ENCODE measurements at regions not wholly inside any gene's neighbourhood (a gene's known extent, or its start where the extent isn't known, plus 50 kb on each side); places are given as distances from the start of the nearest gene placed in this dataset.
"Not testable (repeated sequence)": the region's sequence is repeated elsewhere in the genome, so short reads cannot be mapped to it uniquely, and the experiment has no call there.

DNA sequence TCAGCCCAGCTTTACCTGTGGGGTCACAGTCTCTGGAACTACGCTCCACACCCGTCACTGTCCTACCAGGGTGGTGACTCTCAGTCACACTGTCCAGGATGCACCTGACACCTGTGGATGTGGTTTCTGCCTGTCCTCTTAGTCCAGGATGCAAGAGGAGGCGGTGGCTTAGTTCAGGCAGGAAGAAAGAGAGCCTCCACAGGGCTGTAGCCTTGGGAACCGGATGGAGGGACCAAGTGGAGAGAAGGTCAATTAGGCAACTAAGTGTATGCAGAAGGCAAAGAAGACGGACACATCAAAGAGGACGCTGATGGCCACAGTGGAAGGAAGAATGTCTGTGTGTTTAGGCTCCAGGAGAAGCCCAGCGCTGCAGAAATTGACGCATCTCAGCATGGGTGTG lies 153.9 kb upstream of the IRF2BP2 start:
- no peak for DNase-seq (ENCODE audit: low read depth in 2 of 2)

DNA sequence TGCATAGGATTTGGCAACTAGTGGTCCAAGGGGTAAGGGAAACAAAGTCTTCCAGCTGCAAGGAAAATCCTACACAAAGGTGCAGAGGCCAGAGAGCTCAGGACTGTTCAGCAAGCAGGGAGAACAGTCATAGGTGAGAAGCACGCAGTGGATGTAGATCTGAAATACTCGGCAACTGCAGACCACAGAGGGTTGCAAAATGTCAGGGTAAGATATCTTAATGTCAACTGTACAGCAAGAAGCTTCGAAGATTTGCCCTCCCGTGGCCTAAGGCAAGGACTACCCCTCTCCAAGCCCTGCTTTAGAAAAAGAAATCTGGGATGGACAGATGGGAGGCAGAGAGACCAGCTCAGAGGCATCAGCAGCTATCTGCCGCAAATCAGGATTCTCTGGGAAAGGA lies 153.4 kb upstream of the IRF2BP2 start:
- no peak for DNase-seq (ENCODE audit: low read depth in 2 of 2)

DNA sequence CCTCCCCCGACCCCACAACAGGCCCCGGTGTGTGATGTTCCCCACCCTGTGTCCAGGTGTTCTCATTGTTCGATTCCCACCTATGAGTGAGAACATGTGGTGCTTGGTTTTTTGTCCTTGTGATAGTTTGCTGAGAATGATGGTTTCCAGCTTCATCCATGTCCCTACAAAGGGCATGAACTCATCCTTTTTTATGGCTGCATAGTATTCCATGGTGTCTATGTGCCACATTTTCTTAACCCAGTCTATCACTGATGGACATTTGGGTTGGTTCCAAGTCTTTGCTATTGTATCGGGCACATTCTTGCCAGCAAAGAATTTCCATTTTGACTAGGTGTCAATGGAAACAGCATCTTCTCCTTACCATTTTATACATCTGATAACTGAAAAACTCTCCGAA lies 152.1 kb upstream of the IRF2BP2 start:
- DNase-seq (ENCODE audit: low read depth in 2 of 2): not testable (repeated sequence)

DNA sequence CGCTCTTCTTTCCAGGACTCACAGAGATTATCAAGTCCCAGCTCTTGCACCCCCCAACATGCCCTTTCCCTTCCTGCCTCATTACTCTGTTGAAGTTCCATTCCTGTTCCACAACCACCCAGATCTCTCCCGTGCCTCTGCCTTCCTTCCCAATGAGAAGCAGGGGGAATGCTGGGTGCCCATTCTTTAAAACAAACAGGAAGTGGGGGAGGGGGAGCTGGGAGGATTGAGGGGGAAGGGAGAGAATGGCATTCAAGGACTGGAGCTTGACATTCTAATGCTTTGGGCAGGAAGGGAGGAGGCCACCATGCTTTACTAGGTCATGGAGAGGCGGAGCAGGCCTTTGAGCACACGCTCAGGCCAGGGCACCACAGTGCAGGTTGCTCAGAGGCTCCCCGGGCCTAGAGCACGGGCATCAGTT lies 150.3 kb upstream of the IRF2BP2 start:
- no peak for DNase-seq (ENCODE audit: low read depth in 2 of 2)

DNA sequence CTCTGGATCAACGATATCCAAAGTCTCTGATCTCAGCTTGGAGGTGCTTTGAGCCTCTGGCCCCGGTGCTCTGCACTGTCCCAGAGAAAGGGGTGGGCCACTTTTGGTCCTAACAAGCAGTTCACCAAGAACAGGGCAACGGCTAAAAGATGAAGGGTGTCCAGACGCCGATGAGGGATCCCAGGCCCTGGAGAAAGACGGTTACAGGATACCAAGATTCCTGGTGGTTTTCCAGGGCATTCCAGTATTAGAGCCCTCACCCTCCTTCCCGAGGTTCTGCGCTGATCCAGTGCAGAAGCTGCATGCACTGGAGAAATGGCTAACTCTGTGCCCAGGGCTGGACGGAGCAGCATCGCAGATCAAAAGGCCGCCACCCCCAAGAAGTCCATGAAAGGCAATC lies 149.9 kb upstream of the IRF2BP2 start:
- no peak for DNase-seq (ENCODE audit: low read depth in 2 of 2)

DNA sequence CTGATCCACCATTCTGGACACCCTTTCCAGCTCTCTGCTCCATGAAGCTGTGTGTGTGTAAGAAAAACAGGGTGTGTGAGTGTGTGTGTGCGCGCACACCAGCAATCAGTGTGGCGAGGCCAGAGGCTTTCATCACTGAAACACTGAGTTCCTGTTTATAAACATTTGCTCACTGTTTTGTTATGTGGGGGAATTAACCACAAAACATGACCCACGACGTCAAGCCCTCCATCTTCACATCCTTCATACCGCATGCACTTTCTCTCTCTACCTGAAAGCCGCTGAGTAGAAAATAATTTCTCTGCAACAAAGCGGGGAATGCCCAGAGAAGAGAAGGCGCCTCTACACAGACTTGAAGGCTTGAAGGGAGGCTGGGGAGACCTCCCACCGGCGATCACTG lies 148.9 kb upstream of the IRF2BP2 start:
- DNase-seq (ENCODE audit: low read depth in 2 of 2): no peak

DNA sequence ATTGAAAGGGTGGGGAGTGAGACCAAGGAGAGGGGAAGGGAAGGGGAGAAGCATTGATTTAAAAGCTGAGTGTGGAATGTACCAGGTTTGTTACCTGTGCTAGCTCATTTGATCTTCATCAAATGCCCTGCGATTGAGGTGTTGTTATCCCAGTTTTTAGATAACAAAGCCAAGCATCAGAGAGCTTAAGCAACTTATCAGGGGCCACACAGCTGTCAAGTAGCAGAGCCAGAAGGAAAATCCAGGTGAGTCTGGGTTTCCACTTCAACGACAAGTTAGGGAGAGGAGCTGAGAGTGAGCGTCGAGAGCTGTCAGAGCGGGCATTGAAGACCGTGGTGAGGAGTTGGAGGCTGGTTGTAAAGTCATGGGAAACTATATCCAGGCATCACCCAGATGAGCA lies 146.9 kb upstream of the IRF2BP2 start:
- DNase-seq (ENCODE audit: low read depth in 2 of 2): no peak

DNA sequence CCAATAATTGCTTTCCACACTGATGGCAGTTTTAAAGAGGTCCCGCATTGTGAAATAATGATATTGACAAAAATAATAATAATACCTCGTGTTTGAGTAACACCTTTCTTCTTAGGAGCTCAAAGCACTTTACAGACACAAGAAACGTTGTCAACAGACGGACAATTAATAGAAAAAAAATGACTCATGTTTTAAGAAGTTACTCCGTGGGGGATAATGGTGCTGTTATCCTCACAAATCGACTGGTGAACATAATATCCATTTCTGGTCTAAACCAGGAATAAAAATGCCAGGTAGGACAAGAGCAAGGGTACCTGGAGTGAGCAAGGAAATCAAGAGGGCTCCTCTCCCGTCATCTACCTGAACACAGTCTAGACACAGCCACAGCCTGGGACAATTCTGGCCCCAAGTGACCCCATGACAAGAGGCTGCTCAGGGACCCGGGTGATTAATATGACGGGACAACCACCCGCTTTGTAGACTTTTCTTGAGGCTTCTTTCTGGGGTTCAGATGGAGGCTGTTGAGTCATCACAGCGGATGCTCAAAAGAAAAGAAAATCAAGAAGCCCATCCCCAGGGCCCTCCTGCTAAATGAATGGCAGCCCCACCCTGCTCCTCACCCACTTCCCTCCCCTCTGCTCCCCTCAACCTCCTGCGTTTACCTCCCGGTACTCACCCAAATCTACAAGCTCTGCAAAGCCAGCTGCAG lies 146.2 kb upstream of the IRF2BP2 start:
- DNase-seq (ENCODE audit: low read depth in 2 of 2): no peak

DNA sequence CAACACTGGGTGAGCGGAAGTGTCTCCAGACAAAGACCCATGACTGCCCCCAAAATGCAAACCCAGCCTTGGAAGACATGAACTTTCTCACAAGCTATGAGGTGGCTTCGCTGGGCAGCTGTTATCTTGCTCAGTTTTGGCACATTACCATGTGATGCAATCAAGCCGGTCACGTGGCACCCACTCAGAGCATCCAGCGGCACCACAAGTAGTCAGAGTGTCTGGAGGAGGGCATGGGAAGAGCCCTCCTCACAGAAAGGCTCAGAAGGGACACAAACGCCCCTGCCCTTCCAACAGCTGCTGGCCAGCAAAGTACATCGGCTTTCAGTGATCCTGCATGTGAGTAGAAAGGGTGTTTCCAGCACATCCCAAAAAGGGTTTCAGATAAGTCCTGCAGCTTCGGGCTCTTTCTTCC lies 145.5 kb upstream of the IRF2BP2 start:
- DNase-seq (ENCODE audit: low read depth in 2 of 2): no peak

DNA sequence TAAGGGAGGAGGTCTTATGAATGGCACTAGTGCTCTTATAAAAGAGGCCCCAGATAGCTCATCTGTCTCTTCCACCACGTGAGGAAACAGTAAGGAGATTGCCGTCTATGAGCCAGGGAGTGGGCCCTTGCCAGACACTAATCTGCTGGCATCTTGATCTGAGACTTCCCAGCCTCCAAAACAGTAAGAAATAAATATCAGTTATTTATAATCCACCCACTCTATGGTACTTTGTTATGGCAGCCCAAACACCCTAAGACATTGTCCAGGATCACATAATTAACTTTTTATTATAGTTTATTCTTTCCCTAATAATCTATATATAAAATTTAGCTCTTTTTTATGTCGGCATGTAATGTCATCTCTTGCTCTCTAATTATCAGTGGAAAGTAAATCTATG lies 144.0 kb upstream of the IRF2BP2 start:
- DNase-seq (ENCODE audit: low read depth in 2 of 2): no peak

DNA sequence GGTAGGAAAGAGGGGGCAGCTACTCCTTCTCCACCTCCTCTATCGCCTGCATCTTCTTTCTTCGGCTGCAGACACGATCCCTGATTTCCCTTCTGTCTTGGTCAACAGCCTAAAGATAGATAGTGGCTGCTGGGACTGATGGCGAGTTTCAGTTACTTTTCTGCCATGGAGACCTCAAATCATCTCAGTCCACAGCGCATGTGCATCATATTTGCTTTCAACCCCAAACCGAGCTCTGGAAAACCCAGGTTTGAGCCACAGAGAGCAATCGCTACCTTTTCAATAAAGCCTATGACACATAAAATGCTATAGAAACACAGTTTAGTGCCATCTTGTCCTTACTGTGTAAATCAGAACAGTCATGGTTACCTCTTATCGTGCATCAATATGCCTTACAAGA lies 142.9 kb upstream of the IRF2BP2 start:
- DNase-seq (ENCODE audit: low read depth in 2 of 2): no peak

DNA sequence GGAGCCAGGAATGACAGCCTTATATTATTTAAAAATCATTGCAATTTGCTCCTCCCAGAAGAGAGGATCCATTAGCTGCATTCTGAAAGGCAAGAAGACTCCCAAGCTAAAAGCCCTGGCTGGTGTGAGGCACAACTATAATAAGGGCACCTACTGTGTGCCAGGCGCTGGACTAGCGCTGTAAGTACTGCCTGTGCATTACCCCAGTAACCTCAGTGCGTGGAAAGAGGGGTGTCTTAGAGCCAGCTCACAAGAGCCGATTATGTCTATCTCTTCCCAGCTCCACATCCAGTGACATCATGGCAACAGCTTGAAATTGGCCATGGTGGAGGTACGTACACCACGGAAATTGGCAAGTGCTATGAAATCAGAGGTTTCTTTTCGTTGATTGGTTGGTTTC lies 141.7 kb upstream of the IRF2BP2 start:
- no peak for DNase-seq (ENCODE audit: low read depth in 2 of 2)

DNA sequence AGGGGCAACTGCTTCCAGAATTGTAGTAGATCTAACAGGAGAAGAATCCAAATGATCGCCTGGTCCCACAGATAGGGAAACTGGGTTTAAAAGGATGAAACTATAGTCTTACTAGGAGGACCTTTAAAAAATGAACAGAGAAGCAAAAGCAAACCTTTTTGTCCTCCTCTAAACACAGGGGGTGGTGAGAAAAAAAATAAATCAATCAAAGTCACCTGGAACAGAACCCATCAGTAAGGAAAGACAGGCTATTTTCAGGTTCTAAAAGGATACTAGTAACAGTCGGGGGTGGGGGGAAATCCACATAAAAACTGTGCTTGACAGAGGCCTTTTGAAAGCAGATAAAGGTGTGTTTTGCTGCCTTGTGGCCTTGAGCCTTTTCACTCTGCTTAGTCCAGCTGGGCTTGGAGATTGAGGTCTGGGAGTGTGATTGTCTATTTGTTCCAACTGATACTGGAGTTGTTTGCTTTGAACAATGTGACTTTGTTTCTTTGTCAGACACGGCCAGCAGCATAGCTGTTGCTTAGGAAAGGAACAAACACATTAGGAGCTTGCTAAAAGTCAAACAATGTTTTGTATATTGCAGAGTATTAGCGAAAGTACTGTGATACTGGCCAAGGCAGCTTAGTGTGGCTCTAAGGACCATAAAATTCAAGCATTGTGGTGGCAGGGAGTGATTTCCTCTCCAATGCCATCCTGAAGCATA lies 141.1 kb upstream of the IRF2BP2 start:
- no peak for DNase-seq (ENCODE audit: low read depth in 2 of 2)

DNA sequence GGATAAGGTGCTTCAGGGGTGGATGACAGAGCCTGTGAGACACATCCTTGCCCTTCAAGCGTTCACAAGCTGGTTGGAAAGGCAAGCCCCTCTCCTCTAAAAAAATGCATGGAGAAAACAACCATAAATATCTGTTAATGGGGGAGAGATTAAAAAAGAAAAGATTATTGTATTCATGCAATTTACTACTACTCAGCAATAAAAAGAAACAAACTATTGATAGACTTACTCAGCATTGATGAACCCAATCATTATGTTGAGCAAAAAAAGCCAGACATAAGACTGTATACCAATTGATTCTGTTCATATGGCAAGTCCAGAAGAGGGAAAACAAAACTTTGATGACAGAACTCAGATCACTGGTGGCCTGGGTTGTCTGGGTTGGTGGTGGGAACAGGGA lies 138.7 kb upstream of the IRF2BP2 start:
- DNase-seq (ENCODE audit: low read depth in 2 of 2): no peak

DNA sequence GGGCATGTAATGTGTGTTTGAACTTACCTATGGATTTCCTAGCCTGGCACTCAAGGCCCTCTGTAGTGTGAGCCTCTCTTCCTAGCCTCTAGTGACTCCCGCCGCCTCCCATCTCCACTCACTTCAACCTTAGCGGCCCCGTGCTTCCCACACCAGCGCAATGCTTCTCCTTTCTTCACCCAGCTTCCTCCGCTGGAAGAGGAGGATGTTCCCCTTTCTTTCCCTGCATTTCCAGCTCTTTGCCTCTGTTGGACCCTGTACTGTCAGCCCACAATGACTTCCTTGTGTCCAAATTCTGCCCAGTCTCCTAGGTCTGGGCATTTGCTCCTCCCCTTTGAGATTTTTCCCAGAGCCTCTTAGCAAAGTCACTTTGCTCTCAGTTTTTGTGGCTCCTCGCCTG lies 138.1 kb upstream of the IRF2BP2 start:
- no peak for DNase-seq (ENCODE audit: low read depth in 2 of 2)

DNA sequence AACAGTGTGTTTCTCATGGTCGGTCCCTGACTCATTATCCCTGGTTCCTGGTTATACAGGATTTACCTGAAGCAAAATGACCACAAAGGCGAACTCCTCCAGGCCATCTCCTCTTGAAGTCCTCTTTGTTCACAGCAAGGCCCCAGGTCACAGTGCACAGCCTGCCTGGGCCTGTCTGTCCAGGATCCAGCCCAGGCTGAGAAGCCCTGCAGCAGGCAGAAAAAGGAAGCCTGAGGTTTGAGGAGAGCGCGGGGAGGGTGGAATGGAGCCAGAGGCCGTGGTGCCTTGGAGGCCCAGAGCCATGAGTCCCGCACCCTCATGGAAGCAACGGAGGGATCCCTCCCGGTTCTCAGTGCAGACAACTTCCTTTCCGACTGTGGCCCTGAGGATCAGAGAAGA lies 136.8 kb upstream of the IRF2BP2 start:
- no peak for DNase-seq (ENCODE audit: low read depth in 2 of 2)

DNA sequence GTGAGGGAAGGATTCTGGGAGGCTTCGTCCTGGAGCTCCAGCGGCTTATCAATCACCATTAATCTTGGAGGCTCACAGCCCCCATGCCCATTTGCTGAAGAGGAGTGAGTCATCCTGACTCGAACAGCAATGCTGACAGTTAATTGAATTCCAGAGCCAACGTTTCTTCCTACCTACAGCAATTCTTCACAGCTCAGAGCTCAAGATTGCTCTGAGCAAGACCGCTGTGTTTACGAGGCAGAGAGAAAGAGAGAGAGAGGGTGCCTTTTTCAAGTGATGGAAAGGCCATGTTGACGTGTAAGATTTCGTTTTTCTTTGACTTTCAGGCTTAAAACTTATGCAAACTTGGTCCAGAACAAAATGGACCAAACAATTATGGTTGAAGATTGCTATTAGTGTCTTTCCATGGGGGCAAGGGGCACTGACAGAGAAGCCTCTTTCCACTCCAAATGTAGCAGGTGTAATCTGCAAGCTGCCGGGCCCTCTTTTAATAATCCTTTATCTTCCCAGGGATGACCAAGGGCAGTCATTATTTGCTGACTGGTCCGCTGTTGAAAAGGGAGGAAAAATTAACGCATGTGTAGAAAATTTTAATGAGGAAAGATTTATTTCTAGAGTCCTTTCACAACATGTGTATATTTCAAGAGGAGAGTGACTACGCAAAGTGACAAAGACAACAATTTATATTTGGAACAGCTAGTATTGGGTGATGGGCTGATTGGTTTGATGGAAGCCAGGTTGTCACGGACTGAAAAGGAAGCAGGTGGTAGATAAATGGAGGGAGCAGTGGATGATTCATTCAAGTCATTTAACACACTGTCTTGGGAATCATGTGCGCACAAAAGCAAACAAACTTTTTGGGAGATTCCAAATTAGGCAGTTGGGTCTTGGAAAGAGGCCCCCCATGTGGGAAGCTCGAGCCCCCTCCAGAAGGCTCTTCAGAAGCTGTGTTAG lies 136.1 kb upstream of the IRF2BP2 start:
- DNase-seq (ENCODE audit: low read depth in 2 of 2): no peak

DNA sequence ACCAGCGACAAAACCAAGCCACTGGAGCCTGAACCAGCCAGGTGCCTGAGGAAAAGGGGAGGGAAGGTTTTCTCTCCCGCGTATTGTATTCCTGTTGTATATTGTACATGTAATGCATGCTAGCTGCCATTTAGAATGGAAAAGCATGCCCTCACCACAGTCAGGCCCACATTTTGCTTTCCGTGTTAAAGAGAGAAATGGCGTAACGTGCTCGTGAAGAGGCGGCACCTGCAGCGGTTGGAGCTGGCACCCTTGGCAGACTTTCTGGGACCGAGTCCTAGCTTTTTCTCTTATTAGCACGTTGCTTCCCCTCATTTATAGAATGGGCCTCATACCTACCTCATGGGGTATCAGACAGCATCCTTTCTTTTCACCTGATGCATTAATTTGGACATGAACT lies 135.3 kb upstream of the IRF2BP2 start:
- no peak for DNase-seq (ENCODE audit: low read depth in 2 of 2)

DNA sequence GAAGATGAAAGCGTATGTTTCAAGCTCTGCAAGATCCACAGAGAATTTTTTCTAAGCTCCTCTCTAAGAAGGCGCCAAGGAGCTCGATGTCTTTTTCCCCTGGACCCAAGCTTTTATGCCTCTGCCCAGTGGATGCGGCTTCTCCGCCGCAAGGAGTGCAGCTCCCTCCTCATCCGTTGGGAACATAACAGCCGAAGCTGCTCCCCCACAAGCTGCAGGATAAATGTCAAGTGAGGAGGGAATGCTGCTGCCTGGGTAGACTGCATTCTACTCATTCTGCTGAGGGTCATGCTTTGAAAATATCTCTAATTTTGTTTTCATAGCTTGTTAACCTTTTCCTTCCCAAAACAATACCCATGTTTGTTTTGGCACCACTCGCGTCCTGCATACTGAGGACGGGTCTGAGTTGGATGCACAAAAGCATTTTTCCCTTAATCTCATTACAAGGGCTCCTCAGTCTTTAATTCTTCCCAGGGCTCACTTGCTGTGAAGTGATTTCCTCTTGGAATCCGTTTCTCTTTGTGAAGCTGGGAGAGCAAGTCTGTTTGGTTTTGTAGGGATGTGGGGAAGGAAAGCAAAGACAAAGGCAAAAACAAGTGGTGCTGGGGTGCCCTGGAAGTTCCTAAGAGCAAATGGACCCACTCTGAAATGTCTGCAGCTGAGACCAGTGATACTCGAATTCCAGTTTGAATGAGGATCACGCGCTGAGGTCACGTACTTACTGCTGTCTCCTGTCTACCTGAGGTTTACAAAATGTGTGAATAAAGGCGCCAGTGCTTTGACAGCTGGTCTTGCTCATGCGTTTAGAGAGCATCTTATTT lies 134.0 kb upstream of the IRF2BP2 start:
- DNase-seq (ENCODE audit: low read depth in 2 of 2): no peak

DNA sequence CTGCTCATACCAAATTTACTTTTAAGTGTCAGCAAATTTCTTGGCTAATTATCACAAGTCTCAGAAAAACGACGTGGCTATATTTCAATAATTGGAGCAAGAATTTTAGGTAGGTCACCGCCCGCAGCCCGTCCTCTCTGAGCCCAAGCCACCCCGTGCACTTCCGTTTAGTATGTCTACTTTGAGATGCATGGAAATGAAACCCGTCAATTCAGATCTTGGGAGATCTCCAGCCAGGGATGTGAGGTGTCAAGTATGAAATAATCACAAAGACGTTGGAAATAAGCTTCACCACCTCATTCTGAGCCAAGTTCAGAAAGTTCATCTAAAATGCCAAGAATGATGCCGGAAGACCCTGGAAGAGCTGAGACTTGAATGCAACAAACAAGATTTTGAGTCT lies 132.6 kb upstream of the IRF2BP2 start:
- no peak for DNase-seq (ENCODE audit: low read depth in 2 of 2)

DNA sequence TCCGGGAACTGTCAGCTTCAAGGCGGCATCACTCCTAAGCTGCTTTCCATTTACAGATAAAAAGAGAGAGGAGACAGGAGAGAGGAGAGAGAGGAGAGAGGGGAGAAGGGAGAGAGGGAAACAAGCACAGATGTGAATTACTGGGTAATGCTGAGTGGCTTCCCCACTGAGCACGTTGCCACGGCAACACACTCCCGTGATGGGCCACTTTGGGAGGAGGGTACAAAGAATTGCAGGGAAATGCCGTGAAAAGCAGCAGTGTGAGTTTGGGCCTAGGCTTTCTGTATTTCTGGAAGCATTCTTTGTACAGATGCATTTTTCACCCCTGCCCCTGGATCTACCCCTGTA lies 128.0 kb upstream of the IRF2BP2 start:
- DNase-seq (ENCODE audit: low read depth in 2 of 2): no peak

DNA sequence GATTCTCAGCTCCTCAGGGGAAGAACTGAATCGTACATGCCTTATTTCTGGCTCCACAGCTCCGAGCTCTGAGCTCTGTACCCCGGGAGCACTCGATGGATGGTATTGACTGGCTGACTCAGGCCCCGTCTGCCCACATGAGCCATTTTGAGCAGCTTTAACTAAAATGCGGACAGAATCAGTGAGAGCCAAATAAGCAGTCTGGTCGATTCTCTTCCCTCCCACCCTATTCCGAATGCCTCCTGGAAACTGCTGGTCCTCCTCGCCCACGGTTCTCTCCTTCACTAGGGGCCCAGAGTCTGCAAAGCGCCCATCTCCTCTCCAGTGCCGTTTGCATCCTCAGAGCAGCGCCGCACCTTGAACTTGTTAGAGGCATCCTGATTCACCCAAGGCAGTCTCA lies 125.9 kb upstream of the IRF2BP2 start:
- DNase-seq (ENCODE audit: low read depth in 2 of 2): no peak

Data from stimulated activated CD4-positive, alpha-beta T cell treated with anti-CD3 and anti-CD28 coated beads, Interleukin-12 subunit alpha, Interleukin-12 subunit beta, amount 100 ng/mL, for 24 hours (primary cell).